ENCODE measurements at regions not wholly inside any gene's neighbourhood (a gene's known extent, or its start where the extent isn't known, plus 50 kb on each side); places are given as distances from the start of the nearest gene placed in this dataset.
A peak's percentile ranks its signal among the peaks of the same experiment; 100 is the strongest.

DNA sequence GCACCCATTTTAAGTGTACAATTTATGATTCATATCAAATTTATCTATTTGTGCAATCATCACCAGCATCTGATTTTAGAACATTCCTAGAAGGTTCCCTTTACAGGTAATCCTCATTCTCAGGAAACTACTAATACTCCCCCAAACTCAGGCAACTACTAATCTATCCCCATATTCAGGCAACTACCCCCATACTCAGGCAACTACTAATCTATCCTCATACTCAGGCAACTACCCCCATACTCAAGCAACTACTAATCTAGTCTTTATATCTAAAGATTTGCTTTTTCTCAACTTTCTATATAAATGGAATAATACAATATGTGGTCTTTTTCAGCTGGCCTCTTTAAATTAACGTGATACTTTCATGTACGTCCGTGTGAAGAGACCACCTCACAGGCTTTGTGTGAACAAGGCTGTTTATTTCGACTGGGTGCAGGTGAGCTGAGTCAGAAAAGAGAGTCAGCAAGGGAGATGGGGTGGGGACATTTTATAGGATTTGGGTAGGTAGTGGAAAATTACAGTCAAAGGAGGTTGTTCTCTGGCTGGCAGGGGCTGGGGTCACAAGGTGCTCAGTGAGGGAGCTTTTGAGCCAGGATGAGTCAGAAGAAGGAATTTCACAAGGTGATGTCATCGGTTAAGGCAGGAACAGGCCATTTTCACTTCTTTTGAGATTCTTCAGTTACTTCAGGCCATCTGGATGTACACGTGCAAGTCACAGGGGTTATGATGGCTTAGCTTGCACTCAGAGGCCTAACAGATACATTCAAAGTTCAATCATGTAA, 1444.5 kb upstream of the CADM2 start:
- DNase-seq (ENCODE audit: low spot score): no peak

DNA sequence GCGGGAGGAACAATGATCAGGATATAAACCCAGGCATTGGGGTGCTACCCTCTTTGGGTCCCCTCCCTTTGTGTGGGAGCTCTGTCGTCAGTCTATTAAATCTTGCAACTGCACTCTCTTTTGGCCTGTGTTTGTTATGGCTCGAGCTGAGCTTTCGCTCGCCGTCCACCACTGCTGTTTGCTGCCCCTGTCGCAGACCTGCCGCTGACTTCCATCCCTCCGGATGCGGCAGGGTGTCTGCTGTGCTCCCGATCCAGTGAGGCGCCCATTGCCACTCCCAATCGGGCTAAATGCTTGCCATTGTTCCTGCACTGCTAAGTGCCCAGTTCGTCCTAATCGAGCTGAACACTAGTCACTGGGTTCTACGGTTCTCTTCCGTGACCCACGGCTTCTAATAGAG, 1443.7 kb upstream of the CADM2 start:
- DNase-seq (ENCODE audit: low spot score): no peak

DNA sequence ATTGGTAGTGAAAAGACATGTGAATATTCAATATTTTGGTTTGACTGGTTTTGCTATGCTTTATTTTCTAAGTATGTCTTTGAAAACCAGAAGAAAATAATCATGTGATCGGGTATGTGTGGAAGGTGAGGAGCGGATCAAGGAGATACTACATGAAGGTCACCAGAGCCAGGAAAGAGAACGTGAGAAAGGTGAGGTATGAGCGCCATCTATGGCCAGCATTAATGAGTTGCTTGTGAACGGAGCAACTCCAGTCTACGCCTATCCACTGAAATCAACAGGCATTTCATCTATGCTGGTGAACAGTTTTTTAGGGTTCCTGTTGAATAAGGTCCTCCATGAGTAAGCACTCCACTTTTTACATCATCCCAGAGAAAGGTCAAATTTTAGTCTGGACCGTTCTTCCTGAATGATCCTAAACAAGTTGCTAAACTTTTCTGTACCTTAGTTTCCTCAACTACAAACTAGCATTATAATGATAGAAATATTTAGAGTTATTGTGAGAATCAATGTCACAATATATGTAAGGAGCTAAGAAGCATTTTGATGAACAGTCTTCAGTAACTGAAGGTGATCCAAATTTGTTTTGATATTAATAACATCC, 1435.2 kb upstream of the CADM2 start:
- DNase-seq (ENCODE audit: low spot score): peak; percentile 2

DNA sequence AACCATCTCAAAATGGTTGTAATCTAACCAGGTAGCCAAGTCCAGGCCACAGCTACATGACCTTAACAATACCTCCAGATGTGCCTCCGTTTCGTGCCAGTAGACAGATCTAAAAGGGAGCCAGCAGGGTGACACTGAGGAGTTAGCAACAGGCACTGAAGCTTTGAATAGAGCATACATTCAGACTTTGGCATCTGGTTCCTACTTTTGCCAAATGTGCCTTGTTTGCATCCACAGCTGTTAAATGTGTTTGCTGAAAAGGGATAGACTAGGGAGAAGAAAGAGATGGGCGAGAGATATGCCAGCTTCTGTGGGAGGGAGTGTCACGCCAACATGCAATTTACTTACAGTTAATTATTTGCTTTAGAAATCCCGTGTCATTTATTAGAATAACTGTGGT, 1433.9 kb upstream of the CADM2 start:
- no peak for DNase-seq (ENCODE audit: low spot score)

DNA sequence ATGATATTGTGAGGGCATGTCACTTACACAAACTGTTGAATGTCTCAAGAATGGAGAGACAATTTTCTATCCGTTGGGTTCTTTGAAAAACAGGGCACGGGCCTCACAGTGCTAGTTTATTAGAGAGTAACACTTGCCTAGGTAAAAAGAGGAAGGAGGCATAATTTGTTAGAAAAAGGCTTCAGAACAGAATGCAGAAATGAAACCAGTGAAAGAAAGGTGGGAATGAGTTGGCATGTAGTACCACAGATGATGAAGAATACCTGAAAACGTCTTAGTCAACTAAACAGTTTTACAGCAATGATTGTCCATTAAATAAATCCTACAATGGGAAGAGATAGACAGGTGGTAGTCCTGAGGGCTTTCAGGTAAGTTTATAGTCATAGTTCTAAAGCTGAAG, 1399.7 kb upstream of the CADM2 start:
- no peak for DNase-seq (ENCODE audit: low spot score)

DNA sequence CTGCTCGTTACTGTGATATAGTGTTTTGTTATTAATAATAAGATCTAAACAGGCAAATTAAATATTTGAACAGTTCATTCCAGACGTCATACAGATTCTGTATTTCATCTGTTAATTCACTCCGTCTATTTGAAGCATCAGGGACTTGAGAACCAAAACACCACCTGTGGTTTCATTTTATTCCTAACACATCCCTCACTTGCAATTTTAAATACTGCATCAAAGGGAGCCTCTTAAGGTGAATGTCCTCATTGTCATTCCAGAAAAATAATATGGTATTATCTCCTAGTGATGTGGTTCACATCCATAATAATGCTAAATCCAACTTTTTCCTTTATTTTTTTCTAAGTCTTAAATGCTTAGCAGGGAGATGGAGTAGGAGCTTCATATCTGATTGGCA, 1390.9 kb upstream of the CADM2 start:
- DNase-seq (ENCODE audit: low spot score): no peak

DNA sequence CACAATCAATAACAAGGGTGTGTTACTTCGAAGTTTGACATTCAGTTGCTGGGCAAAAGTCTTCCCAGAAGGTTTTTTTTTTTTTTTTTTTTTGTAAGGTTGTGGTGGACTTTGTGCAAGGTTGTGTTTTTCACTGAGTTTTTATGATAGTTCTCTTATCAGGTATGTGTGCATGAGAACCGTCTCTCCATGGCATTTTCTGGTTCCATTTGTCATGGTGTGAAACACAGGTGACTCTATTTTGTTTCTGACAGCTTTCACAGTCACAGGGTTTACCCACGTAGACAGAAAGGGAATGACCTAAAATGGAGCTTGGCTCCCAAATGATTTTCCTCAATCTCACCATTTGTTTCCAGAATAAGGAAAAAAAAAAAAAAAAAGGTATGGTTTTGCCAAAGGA, 1377.2 kb upstream of the CADM2 start:
- DNase-seq (ENCODE audit: low spot score): no peak

DNA sequence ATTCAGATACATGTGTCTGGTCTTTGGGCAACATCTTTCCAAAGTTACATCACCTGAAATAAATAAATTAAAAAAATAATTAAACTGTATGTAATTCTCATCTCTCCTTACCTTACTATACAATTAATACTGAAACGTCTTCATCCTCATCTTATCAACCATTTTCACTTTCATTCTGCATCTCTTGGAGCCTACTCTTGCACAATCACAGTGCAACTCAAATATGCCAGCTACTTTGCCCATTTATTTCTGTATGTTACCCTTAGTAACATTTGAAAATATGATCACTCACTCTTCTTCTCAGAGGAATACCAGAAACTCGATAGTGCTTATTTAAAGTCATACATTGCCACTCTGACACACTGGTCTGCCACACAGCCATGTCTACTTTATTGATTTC, 1357.1 kb upstream of the CADM2 start:
- DNase-seq (ENCODE audit: low spot score): no peak

DNA sequence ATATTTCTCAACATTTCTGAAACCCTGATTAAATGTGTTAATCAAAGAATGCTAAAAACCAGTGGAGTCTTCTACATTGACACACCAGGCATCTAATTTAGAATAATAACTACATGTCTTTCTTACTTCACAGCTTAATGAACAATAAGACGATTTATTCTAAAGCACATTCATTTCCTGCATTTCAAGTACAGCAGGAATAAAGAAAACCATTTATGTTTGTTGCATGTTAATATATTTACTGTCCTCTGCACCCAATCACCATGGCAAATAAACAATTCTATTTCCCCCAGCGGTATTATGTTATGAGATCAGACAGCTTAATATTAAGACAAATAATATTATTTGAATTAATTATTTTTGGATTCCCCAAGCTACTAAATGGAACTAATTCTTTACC, 1336.3 kb upstream of the CADM2 start:
- no peak for DNase-seq (ENCODE audit: low spot score)

DNA sequence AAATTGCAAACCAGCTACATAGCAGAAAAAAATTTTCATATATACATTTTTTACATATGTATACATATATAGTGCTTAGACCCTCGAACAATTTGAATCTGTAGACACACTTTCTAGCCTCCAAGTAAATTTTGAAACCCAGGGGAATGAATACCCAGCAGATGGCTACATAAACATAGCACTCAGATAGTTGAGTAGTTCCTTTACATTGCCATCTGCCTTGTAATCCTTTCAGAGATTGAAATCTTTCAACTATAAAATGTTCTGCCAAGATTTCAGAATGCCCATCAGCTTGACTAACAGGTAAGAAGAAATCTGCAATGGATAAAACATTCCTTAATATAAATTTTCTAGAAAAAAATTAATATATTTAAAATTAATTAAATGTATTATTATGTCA, 1333.5 kb upstream of the CADM2 start:
- no peak for DNase-seq (ENCODE audit: low spot score)

DNA sequence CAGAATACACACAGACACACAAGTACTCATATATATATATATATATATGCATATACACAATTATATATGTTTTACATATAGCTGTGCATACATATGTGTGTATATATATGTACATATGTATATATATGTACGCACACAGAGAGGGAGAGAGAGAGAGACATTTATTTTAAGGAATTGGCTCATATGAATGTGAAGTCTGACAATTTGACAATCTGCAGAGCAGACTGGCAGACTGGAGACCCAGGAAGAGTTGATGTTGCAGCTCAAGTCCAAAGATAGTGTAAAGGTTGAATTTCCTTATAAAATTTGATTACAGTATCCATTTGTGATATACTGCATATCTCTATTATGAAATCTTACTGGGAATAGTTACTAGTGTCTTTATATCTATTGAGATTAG, 1330.3 kb upstream of the CADM2 start:
- no peak for DNase-seq (ENCODE audit: low spot score)

DNA sequence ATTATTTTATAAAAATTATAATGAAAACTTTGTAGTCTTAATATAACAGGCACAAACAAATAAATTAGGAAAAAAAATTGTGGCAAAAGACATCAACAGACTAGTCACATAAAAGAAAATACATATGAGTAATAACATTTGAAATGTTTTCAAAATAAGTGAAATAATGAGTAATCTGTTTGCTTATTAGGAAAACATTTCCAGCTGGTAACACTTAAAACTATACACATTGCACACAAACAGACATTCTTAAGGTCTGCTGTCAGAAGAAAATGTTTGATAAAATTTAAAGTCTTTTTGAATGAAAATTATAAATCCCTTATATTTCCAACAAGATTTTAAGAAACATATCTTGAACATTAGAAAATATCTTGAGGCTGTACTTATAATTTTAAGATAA, 1326.3 kb upstream of the CADM2 start:
- DNase-seq (ENCODE audit: low spot score): no peak

DNA sequence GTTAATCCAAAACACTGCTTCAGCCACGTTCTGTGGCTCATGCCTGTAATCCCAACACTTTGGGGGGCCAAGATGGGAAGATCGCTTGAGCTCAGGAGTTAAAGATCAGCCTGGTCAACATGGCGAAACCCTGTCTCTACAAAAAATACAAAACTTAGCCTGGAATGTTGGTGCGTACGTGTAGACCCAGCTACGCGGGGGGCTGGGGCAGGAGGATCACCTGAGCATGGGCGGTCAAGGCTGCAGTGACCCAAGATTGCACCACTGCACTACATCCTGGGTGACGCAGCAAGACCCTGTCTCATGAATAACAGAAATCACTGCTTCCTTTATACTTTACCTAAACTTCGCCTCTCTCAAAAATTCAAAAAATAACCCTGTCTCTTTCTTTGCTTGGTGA, 1325.0 kb upstream of the CADM2 start:
- DNase-seq (ENCODE audit: low spot score): no peak

DNA sequence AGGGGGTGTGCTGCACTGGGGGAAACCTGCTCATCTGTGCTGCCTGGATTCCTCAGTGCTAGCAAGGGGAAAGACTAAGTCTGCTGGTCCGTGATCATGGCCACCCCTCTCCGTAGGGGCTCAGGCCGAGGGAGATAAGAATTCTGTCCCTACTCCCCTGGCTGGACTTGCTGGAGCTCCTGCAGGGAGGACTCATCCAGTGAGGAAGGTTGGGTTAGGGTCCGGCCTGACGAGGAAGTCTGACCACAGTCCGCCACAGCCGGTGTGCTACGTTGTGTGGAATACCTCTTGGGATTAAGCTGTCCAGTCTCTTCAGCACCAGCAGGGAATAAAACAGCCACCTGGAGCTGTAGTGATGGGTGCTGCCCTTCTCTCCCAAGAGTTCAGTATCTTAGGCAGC, 1309.1 kb upstream of the CADM2 start:
- no peak for DNase-seq (ENCODE audit: low spot score)

DNA sequence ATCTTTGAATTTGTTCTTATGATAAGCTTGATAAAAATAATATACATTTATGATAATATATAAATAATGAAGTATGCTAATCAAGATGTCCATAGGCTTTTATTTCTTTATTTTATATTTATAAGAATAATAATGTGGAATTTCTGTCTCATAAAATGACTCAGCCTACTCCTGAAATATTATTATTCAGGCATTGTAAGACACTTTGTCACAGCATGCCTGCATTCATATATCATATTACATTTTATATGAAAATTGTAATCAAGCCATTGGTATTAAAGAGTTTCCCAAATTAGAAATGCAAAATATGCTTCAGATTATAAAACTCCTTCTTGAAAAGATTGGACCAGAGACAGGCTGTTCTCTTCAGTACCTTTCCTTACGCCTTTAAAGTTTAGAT, 1303.7 kb upstream of the CADM2 start:
- DNase-seq (ENCODE audit: low spot score): no peak

DNA sequence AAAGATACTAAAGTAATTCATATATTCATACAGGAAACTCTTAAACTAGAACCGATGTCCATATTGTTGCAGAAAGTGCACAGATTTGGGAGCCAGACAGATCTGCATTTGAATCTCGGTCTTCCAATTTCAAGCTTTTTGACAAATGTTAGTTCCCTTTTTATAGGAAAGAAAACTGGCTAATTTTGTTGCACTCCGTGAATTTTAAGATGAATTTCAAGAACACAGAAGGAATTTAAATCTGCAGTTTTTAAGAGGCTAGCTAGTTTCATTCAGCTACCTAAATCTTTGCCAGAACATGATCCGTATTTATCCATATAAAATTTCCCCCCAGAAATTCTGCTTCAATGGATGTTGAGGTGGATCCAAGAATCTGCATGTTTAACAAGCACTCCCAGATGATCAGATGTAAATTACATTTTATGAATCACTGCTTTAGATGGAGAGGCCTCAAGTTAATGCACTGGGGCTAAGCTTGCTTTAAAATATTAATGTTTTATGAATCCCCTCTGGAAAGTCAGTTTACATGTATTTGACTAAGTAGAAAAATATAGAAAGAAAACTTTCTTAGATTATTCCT, 1296.3 kb upstream of the CADM2 start:
- DNase-seq (ENCODE audit: low spot score): no peak

DNA sequence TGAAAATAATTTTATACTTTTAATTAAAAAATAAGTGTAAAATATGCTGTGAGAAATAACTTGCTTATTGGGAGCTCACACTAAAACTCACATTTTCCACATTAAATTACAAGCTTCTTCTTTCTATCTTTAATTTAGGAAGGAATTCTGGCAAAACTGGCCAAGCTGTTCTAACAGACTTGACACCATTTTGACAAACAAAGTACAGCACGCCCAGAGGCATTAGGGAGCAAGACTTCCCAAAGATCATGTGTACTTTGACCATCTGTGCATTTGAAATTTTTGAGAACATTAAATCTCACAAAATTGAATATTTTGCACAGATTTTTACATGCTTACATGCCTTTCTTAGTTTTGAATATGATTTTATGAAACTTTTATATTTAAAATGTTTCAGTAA, 1288.4 kb upstream of the CADM2 start:
- DNase-seq (ENCODE audit: low spot score): no peak

DNA sequence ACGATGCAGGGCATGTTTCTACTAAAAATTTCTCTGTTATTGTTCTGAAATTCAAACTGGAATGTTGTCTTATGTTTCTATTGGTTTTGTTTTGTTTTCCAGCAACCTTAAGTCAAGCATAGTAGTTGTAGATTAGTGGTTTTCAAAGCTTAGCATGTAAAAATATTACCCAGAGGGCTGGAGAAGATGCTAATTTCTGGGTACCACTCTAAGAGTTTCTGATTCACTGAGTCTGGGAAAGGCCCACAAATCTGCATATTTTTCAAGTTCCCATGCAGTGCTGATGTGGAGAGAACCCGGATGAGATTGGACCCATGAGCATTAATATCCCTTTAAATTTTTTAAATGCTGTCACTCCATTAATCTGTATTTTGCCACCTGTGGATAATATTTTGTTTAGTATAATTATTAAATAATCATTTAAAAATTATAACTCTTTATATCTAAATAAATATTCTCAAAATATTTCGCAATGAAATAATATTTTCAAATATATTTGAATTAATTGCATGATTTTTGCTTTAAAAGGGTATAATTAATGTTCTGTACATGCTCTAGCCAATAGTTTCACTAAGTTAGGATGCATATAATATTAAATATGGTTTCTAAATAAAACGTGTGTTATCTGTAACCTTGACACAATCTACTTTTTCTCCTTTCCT, 1274.7 kb upstream of the CADM2 start:
- DNase-seq (ENCODE audit: low spot score): no peak

DNA sequence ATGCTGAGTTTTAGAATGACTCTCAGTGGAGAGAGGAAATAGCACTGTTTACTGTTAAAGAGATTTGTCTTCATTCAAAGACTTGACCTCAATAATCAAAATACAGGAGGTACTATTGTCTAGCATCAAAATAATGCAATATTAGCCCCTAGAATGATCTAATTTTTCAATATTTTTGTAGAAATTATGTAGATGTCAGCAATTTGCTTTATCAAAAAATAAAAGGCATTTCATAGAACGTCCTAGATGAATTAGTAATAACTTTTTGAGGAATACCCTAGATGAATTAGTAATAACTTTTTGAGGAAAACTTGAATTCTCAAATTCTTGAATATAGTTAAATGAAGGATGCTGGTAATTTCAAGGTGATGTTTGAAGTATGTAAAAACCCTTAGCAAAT, 1252.1 kb upstream of the CADM2 start:
- DNase-seq (ENCODE audit: low spot score): no peak

DNA sequence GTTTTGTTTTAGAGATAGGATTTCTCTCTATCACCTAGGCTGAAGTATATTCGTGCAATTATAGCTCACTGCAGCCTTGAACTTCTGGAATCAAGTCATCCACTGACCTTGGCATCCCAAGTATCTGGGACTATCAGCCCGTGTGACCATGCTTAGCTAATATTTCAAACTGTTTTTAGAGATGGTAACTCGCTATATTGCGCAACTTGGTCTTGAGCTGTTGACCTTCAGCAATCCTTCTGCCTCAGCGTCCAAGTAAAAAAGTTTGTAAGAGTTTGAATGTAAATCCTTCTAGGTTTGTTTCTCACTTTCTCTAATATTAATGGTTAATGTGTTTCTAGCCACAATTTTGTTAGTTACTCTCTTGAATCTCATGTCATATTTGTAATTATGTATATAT, 1243.5 kb upstream of the CADM2 start:
- DNase-seq (ENCODE audit: low spot score): no peak

DNA sequence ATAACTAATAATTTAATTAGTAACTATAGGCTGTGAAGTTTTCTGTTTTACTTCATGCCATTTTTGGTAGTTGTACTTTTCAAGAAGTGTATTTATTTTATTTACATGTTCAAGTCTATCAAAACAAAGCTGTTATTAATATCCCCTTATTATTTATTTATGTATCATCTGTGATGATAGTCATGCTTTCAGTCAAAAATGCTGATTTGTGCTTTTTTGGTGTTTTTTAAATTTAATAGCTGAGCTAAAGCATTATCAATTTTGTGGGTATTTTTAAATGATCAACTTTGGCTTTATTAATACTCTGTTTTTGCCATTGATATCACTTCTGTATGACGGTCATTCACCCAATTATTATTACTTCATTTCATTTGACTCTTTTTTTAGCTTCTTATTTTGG, 1229.2 kb upstream of the CADM2 start:
- no peak for DNase-seq (ENCODE audit: low spot score)

DNA sequence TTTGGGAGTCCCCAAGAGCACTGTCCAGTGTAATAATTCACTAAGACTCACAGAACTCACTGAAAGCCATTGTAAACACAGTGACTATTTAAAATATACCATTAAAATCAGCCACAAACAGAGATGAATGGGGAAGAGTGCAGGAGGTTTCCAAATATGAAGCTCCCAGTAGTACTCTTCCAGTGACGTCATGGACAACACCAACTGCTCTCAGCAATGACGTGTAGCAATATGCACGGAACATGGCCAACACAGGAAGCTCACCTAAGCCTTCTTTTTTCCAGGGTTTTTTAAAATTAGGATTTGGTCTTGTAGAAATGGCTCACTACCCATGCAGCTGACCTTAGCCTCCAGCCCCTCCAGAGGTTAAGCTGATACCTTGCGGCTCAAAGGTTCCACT, 1224.1 kb upstream of the CADM2 start:
- no peak for DNase-seq (ENCODE audit: low spot score)

DNA sequence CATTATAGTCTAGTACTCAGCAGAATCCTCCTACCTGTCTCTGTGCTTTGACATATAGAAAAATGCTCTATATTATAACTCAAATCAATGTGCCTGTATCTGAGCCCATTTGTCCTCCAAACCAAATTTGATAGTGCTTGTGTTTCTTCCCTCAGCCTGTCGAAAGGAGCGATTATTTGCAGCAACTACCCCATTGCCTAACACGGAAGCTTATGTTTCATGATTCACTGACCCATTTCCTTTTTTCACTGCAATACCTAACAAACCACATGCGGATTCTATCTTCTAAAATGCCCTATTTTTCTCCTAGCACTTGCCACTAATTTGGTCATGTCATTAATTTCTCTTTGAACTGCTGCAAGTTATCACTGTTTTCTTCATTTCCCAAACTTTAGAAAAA, 1220.6 kb upstream of the CADM2 start:
- DNase-seq (ENCODE audit: low spot score): no peak
